ENCODE measurements at regions not wholly inside any gene's neighbourhood (a gene's known extent, or its start where the extent isn't known, plus 50 kb on each side); places are given as distances from the start of the nearest gene placed in this dataset.

- TF ChIP-seq CTCF (IDR thresholded peaks at IDR 0.05): no peak
- TF ChIP-seq POLR2A (IDR thresholded peaks at IDR 0.05): no peak
These were observed 585.1 kb downstream of the IRX1 start for GRCh38 chr5:4180703-4181102.

All from Peyer's patch (tissue), 4 donors.